ENCODE measurements at regions not wholly inside any gene's neighbourhood (a gene's known extent, or its start where the extent isn't known, plus 50 kb on each side); places are given as distances from the start of the nearest gene placed in this dataset.
A peak's percentile ranks its signal among the peaks of the same experiment; 100 is the strongest.
"Not testable (repeated sequence)": the region's sequence is repeated elsewhere in the genome, so short reads cannot be mapped to it uniquely, and the experiment has no call there.

- not testable (repeated sequence) for DNase-seq (ENCODE audit: low spot score); ATAC-seq
Observed at GRCh38 chr6:4725136-4725760, 51.0 kb upstream of the CDYL start.

- ATAC-seq; DNase-seq (ENCODE audit: low spot score): not testable (repeated sequence)
Observed at GRCh38 chr6:4724727-4725126, 51.5 kb upstream of the CDYL start.

- no peak for ATAC-seq
- no peak for DNase-seq (ENCODE audit: low spot score)
Observed at GRCh38 chr6:4723383-4723782, 52.8 kb upstream of the CDYL start.

GRCh38 chr6:4721368-4721767 is 54.8 kb upstream of the CDYL start:
- not testable (repeated sequence) for DNase-seq (ENCODE audit: low spot score); ATAC-seq

- DNase-seq (ENCODE audit: low spot score), result no peak
- ATAC-seq, result no peak
Observed at GRCh38 chr6:4719491-4719890, 56.7 kb upstream of the CDYL start.

- no peak for ATAC-seq
Observed at GRCh38 chr6:4717856-4718255, 58.3 kb upstream of the CDYL start.

GRCh38 chr6:4717124-4717523 is 59.1 kb upstream of the CDYL start:
- DNase-seq (ENCODE audit: low spot score) (no peak), ATAC-seq (no peak)

More at GRCh38 chr6:4717856-4718255, 58.3 kb upstream of the CDYL start:
- DNase-seq (ENCODE audit: low spot score), result no peak

GRCh38 chr6:4714961-4715501 is 61.2 kb upstream of the CDYL start:
- DNase-seq (ENCODE audit: low spot score), result no peak
- ATAC-seq, result no peak

GRCh38 chr6:4712291-4712690 is 63.9 kb upstream of the CDYL start:
- DNase-seq (ENCODE audit: low spot score) (no peak), ATAC-seq (no peak)

GRCh38 chr6:4707011-4707410 is 69.2 kb upstream of the CDYL start:
- DNase-seq (ENCODE audit: low spot score) (no peak), ATAC-seq (no peak)

- no peak for ATAC-seq
- no peak for DNase-seq (ENCODE audit: low spot score)
Observed at GRCh38 chr6:4705809-4706208, 70.4 kb upstream of the CDYL start.

GRCh38 chr6:4703382-4703781 is 72.8 kb upstream of the CDYL start:
- ATAC-seq (no peak), DNase-seq (ENCODE audit: low spot score) (no peak)

- no peak for ATAC-seq
- no peak for DNase-seq (ENCODE audit: low spot score)
Observed at GRCh38 chr6:4698901-4699659, 77.1 kb upstream of the CDYL start.

- DNase-seq (ENCODE audit: low spot score) (no peak), ATAC-seq (no peak)
Observed at GRCh38 chr6:4693173-4693970, 82.8 kb upstream of the CDYL start.

- ATAC-seq, result no peak
Observed at GRCh38 chr6:4692664-4693063, 83.5 kb upstream of the CDYL start.

GRCh38 chr6:4687989-4688947 is 87.9 kb upstream of the CDYL start:
- ATAC-seq (peak; percentile 23), DNase-seq (ENCODE audit: low spot score) (no peak)

More at GRCh38 chr6:4692664-4693063, 83.5 kb upstream of the CDYL start:
- DNase-seq (ENCODE audit: low spot score), result no peak

GRCh38 chr6:4687656-4687988 is 88.6 kb upstream of the CDYL start:
- no peak for ATAC-seq

GRCh38 chr6:4682431-4683097 is 93.6 kb upstream of the CDYL start:
- DNase-seq (ENCODE audit: low spot score) (peak; percentile 5), ATAC-seq (no peak)

More at GRCh38 chr6:4687656-4687988, 88.6 kb upstream of the CDYL start:
- DNase-seq (ENCODE audit: low spot score), result no peak

- ATAC-seq (no peak), DNase-seq (ENCODE audit: low spot score) (no peak)
Observed at GRCh38 chr6:4678506-4679300, 97.5 kb upstream of the CDYL start.
